K562 (cell line): ENCODE measurements at regions not wholly inside any gene's neighbourhood (a gene's known extent, or its start where the extent isn't known, plus 50 kb on each side); places are given as distances from the start of the nearest gene placed in this dataset.
A peak's percentile ranks its signal among the peaks of the same experiment; 100 is the strongest.
"Not testable (repeated sequence)": the region's sequence is repeated elsewhere in the genome, so short reads cannot be mapped to it uniquely, and the experiment has no call there.

Experiments used
- ATAC-seq: fragments of 200-7000 bp; cut with Tn5 transposase; 3 replicates; pipeline ENCODE4 v1.9.1; 2020; ENCODE audit warnings: moderate library complexity
- BruUV-seq: library from RNA; stranded (reverse); fragments of 400-500 nt; replicated peaks from 2 replicates; lab custom pipeline; 2021; lab: Mats Ljungman, UMichigan
- CTCF ChIA-PET: fragments of 300-600 bp; formaldehyde crosslinking; extraction: SDS; loops from one replicate; lab custom pipeline; 2021; ENCODE audit warnings: low intra/inter-chr PET ratio; lab: Yijun Ruan, JAX
- POLR2A ChIA-PET: fragments of 300-600, 350-650 bp; sonication (Branson Sonifier 250); formaldehyde crosslinking; extraction: SDS; loops from one replicate; lab custom pipeline; 2021; ENCODE audit warnings: antibody characterized with exemption, inconsistent platforms; lab: Yijun Ruan, JAX
- DNase-seq, 4 experiments: peaks; one replicate each; pipeline versions ENCODE4 v3.0.0 to v3.0.0-alpha.2; 2011 to 2018; ENCODE audit warnings: low spot score in 3 of 4, mixed read lengths in 3 of 4; ENCODE audit errors: extremely low read depth in 1 of 4
- FAIRE-seq: peaks from 2 replicates; lab custom pipeline; 2011; peaks lifted over from hg19 to GRCh38; lab: Jason Lieb, UNC
- H2AFZ ChIP-seq: 2 replicates; pipeline ENCODE4 v1.6.0; 2011; ENCODE audit warnings: low read depth, low read length, control low read depth, inconsistent platforms
- H3K27ac ChIP-seq: fragments of 200-600 bp; 3 replicates; pipeline ENCODE4 v1.8.0; 2011; ENCODE audit warnings: low read depth, mild to moderate bottlenecking, control low read depth, inconsistent platforms, low read length, moderate library complexity, mixed read lengths; ENCODE audit errors: extremely low read depth
- H3K27me3 ChIP-seq, 2 experiments: fragments of 300-600 bp in 1 of 2; 2 replicates in 1 of 2; 3 replicates in 1 of 2; pipeline versions ENCODE4 v1.6.0 to v1.8.0; 2011; ENCODE audit warnings: inconsistent platforms in 2 of 2, low read length in 2 of 2, mild to moderate bottlenecking in 1 of 2, mixed read lengths in 1 of 2, moderate library complexity in 1 of 2; ENCODE audit not compliant: control insufficient read depth in 2 of 2, insufficient read depth in 2 of 2
- H3K36me3 ChIP-seq: fragments of 300-600 bp; 3 replicates; pipeline ENCODE4 v1.8.0; 2011; ENCODE audit warnings: mild to moderate bottlenecking, low read length, inconsistent platforms; ENCODE audit not compliant: control insufficient read depth, insufficient read depth
- H3K4me1 ChIP-seq, 2 experiments: fragments of 200-600 bp in 1 of 2; replicated peaks in 1 of 2; 2 replicates in 1 of 2; 3 replicates in 1 of 2; pipeline versions ENCODE4 v1.5.1 to v1.8.0; 2011; ENCODE audit warnings: inconsistent platforms in 2 of 2, low read length in 2 of 2, mild to moderate bottlenecking in 1 of 2, mixed read lengths in 1 of 2, moderate library complexity in 1 of 2; ENCODE audit not compliant: control insufficient read depth in 2 of 2, insufficient read depth in 2 of 2
- H3K4me2 ChIP-seq: 2 replicates; pipeline ENCODE4 v1.6.1; 2011; ENCODE audit warnings: low read length, control low read depth, inconsistent platforms, mixed read lengths; ENCODE audit not compliant: insufficient read depth
- H3K4me3 ChIP-seq: fragments of 200-600 bp; sonication (generic), shearing (Covaris generic); 2 replicates; pipeline ENCODE4 v1.5.1; 2016; ENCODE audit warnings: control low read depth, inconsistent platforms
- H3K79me2 ChIP-seq: fragments of 200-600 bp; 3 replicates; pipeline ENCODE4 v1.8.0; 2011; ENCODE audit warnings: low read length, inconsistent platforms; ENCODE audit not compliant: control insufficient read depth, insufficient read depth
- H3K9ac ChIP-seq, 2 experiments: 2 replicates each; pipeline versions ENCODE4 v1.6.0 to v1.6.1; 2011; ENCODE audit warnings: low read depth in 2 of 2, low read length in 2 of 2, control low read depth in 1 of 2, inconsistent platforms in 1 of 2, mild to moderate bottlenecking in 1 of 2, mixed read lengths in 1 of 2; ENCODE audit not compliant: insufficient read depth in 1 of 2
- H3K9me1 ChIP-seq: one replicate; pipeline ENCODE4 v1.6.0; 2011; ENCODE audit warnings: inconsistent platforms, mild to moderate bottlenecking, low read length, moderate library complexity; ENCODE audit not compliant: control insufficient read depth, insufficient read depth
- H3K9me3 ChIP-seq: replicated peaks from 2 replicates; pipeline ENCODE4 v1.5.1; 2011; ENCODE audit warnings: low read depth, low read length, inconsistent platforms; ENCODE audit not compliant: control insufficient read depth, insufficient read depth
- H4K20me1 ChIP-seq: replicated peaks from 2 replicates; pipeline ENCODE4 v1.6.1; 2011; ENCODE audit warnings: low read length, inconsistent platforms, mixed read lengths; ENCODE audit not compliant: control insufficient read depth, insufficient read depth
- ETV5 ChIP-seq: sonication (generic); formaldehyde crosslinking; IDR thresholded peaks from 2 replicates; pipeline ENCODE4 v1.4.0; 2020; ENCODE audit warnings: low read depth, mild to moderate bottlenecking, missing genetic modification reagents
- MCM7 ChIP-seq, 2 experiments: fragments of 450-650 bp; IDR thresholded peaks; 2 replicates each; pipeline ENCODE4 v1.6.1; 2016 to 2018
- PHF8 ChIP-seq: fragments of 200-600 bp; sonication (generic); IDR thresholded peaks from 2 replicates; pipeline ENCODE4 v1.6.1; 2012; ENCODE audit warnings: mixed run types, mild to moderate bottlenecking, inconsistent platforms, low read length, moderate library complexity, borderline replicate concordance
- POLR2G ChIP-seq: fragments of 200-400 bp; formaldehyde crosslinking; IDR thresholded peaks from 2 replicates; pipeline ENCODE4 v1.6.1; 2017; ENCODE audit warnings: low read depth, mild to moderate bottlenecking, antibody characterized with exemption, low read length, moderate library complexity
- RBBP5 ChIP-seq: fragments of 200-600 bp; sonication (generic); IDR thresholded peaks from 2 replicates; pipeline ENCODE4 v1.6.1; 2012; ENCODE audit warnings: borderline replicate concordance, mild to moderate bottlenecking, low read length, control low read depth, inconsistent platforms; ENCODE audit not compliant: insufficient read depth, poor library complexity, severe bottlenecking
- XRCC4 ChIP-seq: IDR thresholded peaks from one replicate; pipeline ENCODE4 v1.6.1; 2011; ENCODE audit not compliant: insufficient read depth, insufficient read length; ENCODE audit errors: extremely low read depth
- ZNF12 ChIP-seq: sonication (generic); formaldehyde crosslinking; IDR thresholded peaks from 2 replicates; pipeline ENCODE4 v1.4.0; 2020; ENCODE audit warnings: mild to moderate bottlenecking, missing genetic modification reagents
- WGBS: fragments of 100-300 bp; shearing (Covaris generic); methylation state at CpG from one replicate; pipeline ENCODE4 v1.1.6; 2016; ENCODE audit warnings: low coverage, mixed read lengths; ENCODE audit not compliant: insufficient coverage; ENCODE audit errors: missing lambda C conversion rate; 5-methylcytosine and 5-hydroxymethylcytosine counted together
- in situ Hi-C: fragments of 300-500 bp; cut with MboI; formaldehyde crosslinking; loops from 4 replicates; pipeline ENCODE4 v1.15.0; 2018; ENCODE audit warnings: inconsistent platforms, mixed read lengths
- intact Hi-C: fragments of 100-400 bp; cut with micrococcal nuclease; formaldehyde crosslinking; loops from 2 replicates; pipeline ENCODE4 v1.14.2; 2022
- TF ChIP-seq, protein P1 (sequence below): sonication (generic); formaldehyde crosslinking; IDR thresholded peaks from 2 replicates; pipeline ENCODE4 v1.8.0; 2022; ENCODE audit warnings: mild to moderate bottlenecking, missing genetic modification reagents

- 9% methylated on average over 10 of the region's 28 CpGs for WGBS
- peak overlapping the region; percentile 12; the same call in 1 of the 2 replicates for H3K4me2 ChIP-seq
- peak overlapping the region in 1 of 2 experiments; percentile 35; a peak in 2 of 4 replicates for H3K9ac ChIP-seq
- peak overlapping the region; percentile 58; the same call in 2 of the 3 replicates for H3K27ac ChIP-seq
- peak overlapping the region; percentile 26; the same call in 1 of the 2 replicates for H3K4me3 ChIP-seq
- BruUV-seq, H3K9me1 ChIP-seq, H4K20me1 ChIP-seq, H3K9me3 ChIP-seq, intact Hi-C loops, POLR2A ChIA-PET, DNase-seq, FAIRE-seq, H3K27me3 ChIP-seq, ATAC-seq, H3K79me2 ChIP-seq, CTCF ChIA-PET, H3K36me3 ChIP-seq, in situ Hi-C loops, H3K4me1 ChIP-seq: not testable (repeated sequence)
- TF ChIP-seq PHF8 (peak; percentile 33; the same call in 1 of the 2 replicates), POLR2G (0 out of 2 replicates have a peak, but pooled peaks have one; percentile 44)
- H2AFZ ChIP-seq, result peak overlapping the region; percentile 56; the same call in 1 of the 2 replicates
These were observed 889.3 kb upstream of the NUDT12 start for GRCh38 chr5:104451911-104452310.

GRCh38 chr5:104444656-104445055 lies 882.1 kb upstream of the NUDT12 start:
- Histone ChIP-seq H3K4me3 (no peak overlapping the region), H3K27me3 (no peaks in the 10 kb centered on the region), H3K27ac (no peak overlapping the region), H2AFZ (no peak overlapping the region), H3K36me3 (no peaks in the 10 kb centered on the region), H3K4me1 (no peaks in the 10 kb centered on the region), H3K9ac (no peak overlapping the region), H3K9me1 (no peaks in the 10 kb centered on the region), H3K4me2 (no peak overlapping the region), H3K79me2 (no peaks in the 10 kb centered on the region), H3K9me3 (no peaks in the 10 kb centered on the region; the same call in 1 of the 2 replicates), H4K20me1 (no peaks in the 10 kb centered on the region)
- DNase-seq, result no peak
- no peak for FAIRE-seq
- intact Hi-C loops (no loop called here), in situ Hi-C loops (no loop called here)
- POLR2A ChIA-PET, result no interaction called here
- no peak for TF ChIP-seq RBBP5
- no peak for TF ChIP-seq PHF8
- TF ChIP-seq ETV5 (CRISPR knock-in tag), result no peak
- TF ChIP-seq ZNF12 (CRISPR knock-in tag), result no peak
- TF ChIP-seq, protein P1, sequence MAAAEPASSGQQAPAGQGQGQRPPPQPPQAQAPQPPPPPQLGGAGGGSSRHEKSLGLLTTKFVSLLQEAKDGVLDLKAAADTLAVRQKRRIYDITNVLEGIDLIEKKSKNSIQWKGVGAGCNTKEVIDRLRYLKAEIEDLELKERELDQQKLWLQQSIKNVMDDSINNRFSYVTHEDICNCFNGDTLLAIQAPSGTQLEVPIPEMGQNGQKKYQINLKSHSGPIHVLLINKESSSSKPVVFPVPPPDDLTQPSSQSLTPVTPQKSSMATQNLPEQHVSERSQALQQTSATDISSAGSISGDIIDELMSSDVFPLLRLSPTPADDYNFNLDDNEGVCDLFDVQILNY, result no peak
- TF ChIP-seq MCM7 (IDR thresholded peaks at IDR 0.05), result no peak
- TF ChIP-seq XRCC4, result no peak
- no peak for ATAC-seq
- CTCF ChIA-PET, result no interaction called here
- WGBS, result 2% methylated on average over 5 of the region's 5 CpGs
- BruUV-seq, result no TSS peak
